H1 (cell line): ENCODE measurements at regions not wholly inside any gene's neighbourhood (a gene's known extent, or its start where the extent isn't known, plus 50 kb on each side); places are given as distances from the start of the nearest gene placed in this dataset.

Source experiments
- CTCF ChIA-PET: fragments of 300-600 bp; sonication (Branson Sonifier 250); formaldehyde crosslinking; loops from one replicate; lab custom pipeline; 2021; ENCODE audit not compliant: partially characterized antibody; lab: Charles Lee
- POLR2A ChIA-PET: fragments of 300-600 bp; sonication (Branson Sonifier 250); formaldehyde crosslinking; loops from one replicate; lab custom pipeline; 2021; ENCODE audit warnings: inconsistent platforms; ENCODE audit not compliant: partially characterized antibody; lab: Charles Lee
- DNase-seq, 2 experiments: peaks; one replicate each; pipeline versions ENCODE4 v3.0.0 to v3.0.0-alpha.2; 2010 to 2022; ENCODE audit warnings: low spot score in 2 of 2, low read depth in 1 of 2, mixed read lengths in 1 of 2
- FAIRE-seq: peaks from 2 replicates; lab custom pipeline; 2011; peaks lifted over from hg19 to GRCh38; lab: Jason Lieb, UNC
- H2AFZ ChIP-seq: 2 replicates; pipeline ENCODE4 v1.8.1; 2012; ENCODE audit warnings: low read length, inconsistent platforms
- H2AK5ac ChIP-seq: 2 replicates; pipeline ENCODE4 v1.6.1; 2013; ENCODE audit warnings: low read depth, low read length
- H2BK120ac ChIP-seq: replicated peaks from 2 replicates; pipeline ENCODE3; 2013; ENCODE audit warnings: low read depth, low read length, inconsistent platforms
- H2BK12ac ChIP-seq: 2 replicates; pipeline ENCODE4 v1.6.1; 2013; ENCODE audit warnings: low read depth, low read length
- H2BK15ac ChIP-seq: 2 replicates; pipeline ENCODE4 v1.6.1; 2013; ENCODE audit warnings: low read length
- H2BK20ac ChIP-seq: 2 replicates; pipeline ENCODE4 v1.6.1; 2013; ENCODE audit warnings: low read length
- H2BK5ac ChIP-seq: 2 replicates; pipeline ENCODE4 v1.6.1; 2013; ENCODE audit warnings: low read depth, low read length
- H3K14ac ChIP-seq: 2 replicates; pipeline ENCODE4 v1.6.1; 2013; ENCODE audit warnings: inconsistent platforms; ENCODE audit not compliant: insufficient read length
- H3K18ac ChIP-seq: 2 replicates; pipeline ENCODE4 v1.6.1; 2013; ENCODE audit warnings: low read length; ENCODE audit errors: extremely low read depth
- H3K23ac ChIP-seq: 2 replicates; pipeline ENCODE4 v1.6.1; 2013; ENCODE audit warnings: inconsistent platforms; ENCODE audit not compliant: insufficient read length
- H3K23me2 ChIP-seq: 2 replicates; pipeline ENCODE4 v1.6.1; 2013; ENCODE audit warnings: low read depth, low read length
- H3K27ac ChIP-seq: 2 replicates; pipeline ENCODE4 v1.6.1; 2011; ENCODE audit warnings: low read depth, low read length, inconsistent platforms
- H3K27me3 ChIP-seq, 4 experiments: replicated peaks in 1 of 4; 1 replicate in 1 of 4; 2 replicates in 3 of 4; pipeline versions ENCODE4 v1.6.1 to v1.8.1; 2011 to 2013; ENCODE audit warnings: low read length in 3 of 4, mild to moderate bottlenecking in 3 of 4, inconsistent platforms in 2 of 4, mixed read lengths in 2 of 4, moderate library complexity in 1 of 4; ENCODE audit not compliant: control insufficient read depth in 3 of 4, insufficient read depth in 3 of 4; ENCODE audit errors: extremely low read depth in 1 of 4
- H3K36me3 ChIP-seq, 4 experiments: 2 replicates each; pipeline versions ENCODE4 v1.6.1 to v1.8.1; 2011 to 2013; ENCODE audit warnings: mild to moderate bottlenecking in 4 of 4, low read length in 3 of 4, moderate library complexity in 2 of 4, control low read depth in 1 of 4, inconsistent platforms in 1 of 4; ENCODE audit not compliant: insufficient read depth in 4 of 4, control insufficient read depth in 2 of 4
- H3K4ac ChIP-seq: replicated peaks from 2 replicates; pipeline ENCODE3; 2013; ENCODE audit warnings: low read length, low read depth, mixed read lengths, inconsistent platforms; ENCODE audit not compliant: insufficient read length
- H3K4me1 ChIP-seq, 4 experiments: replicated peaks in 1 of 4; 1 replicate in 1 of 4; 2 replicates in 3 of 4; pipeline versions ENCODE4 v1.6.1 to v1.8.1; 2011 to 2013; ENCODE audit warnings: low read length in 3 of 4, inconsistent platforms in 2 of 4, mixed read lengths in 1 of 4; ENCODE audit not compliant: insufficient read depth in 4 of 4, control insufficient read depth in 3 of 4
- H3K4me2 ChIP-seq, 2 experiments: 2 replicates each; pipeline versions ENCODE4 v1.6.1 to v1.8.1; 2011 to 2013; ENCODE audit warnings: low read depth in 2 of 2, low read length in 2 of 2, control low read depth in 1 of 2, inconsistent platforms in 1 of 2, mild to moderate bottlenecking in 1 of 2; ENCODE audit not compliant: insufficient read depth in 1 of 2
- H3K4me3 ChIP-seq, 4 experiments: fragments of 200-600, 300-600 bp in 1 of 4; sonication (generic), shearing (Covaris generic), sonication (Bioruptor Twin) in 1 of 4; 2 replicates each; pipeline versions ENCODE4 v1.5.1 to v1.8.1; 2011 to 2016; ENCODE audit warnings: low read length in 4 of 4, low read depth in 3 of 4, control low read depth in 2 of 4, inconsistent platforms in 2 of 4, mild to moderate bottlenecking in 2 of 4, mixed read lengths in 1 of 4, moderate library complexity in 1 of 4; ENCODE audit not compliant: insufficient read depth in 2 of 4; ENCODE audit errors: extremely low read depth in 1 of 4
- H3K56ac ChIP-seq: replicated peaks from 2 replicates; pipeline ENCODE3; 2013; ENCODE audit warnings: low read depth, mild to moderate bottlenecking, mixed read lengths, low read length, inconsistent platforms; ENCODE audit not compliant: insufficient read length
- H3K79me1 ChIP-seq: 2 replicates; pipeline ENCODE4 v1.6.1; 2013; ENCODE audit warnings: low read depth, low read length, control low read depth
- H3K79me2 ChIP-seq, 2 experiments: 2 replicates each; pipeline versions ENCODE4 v1.6.1 to v1.8.1; 2012 to 2013; ENCODE audit warnings: low read length in 2 of 2, mild to moderate bottlenecking in 2 of 2, inconsistent platforms in 1 of 2; ENCODE audit not compliant: insufficient read depth in 2 of 2, control insufficient read depth in 1 of 2
- H3K9ac ChIP-seq, 4 experiments: replicated peaks in 1 of 4; 1 replicate in 1 of 4; 2 replicates in 3 of 4; pipeline versions ENCODE4 v1.6.1 to v1.8.1; 2011 to 2013; ENCODE audit warnings: low read depth in 3 of 4, low read length in 3 of 4, control low read depth in 2 of 4, mild to moderate bottlenecking in 2 of 4, moderate library complexity in 2 of 4, inconsistent platforms in 1 of 4; ENCODE audit errors: extremely low read depth in 1 of 4
- H3K9me3 ChIP-seq, 2 experiments: 2 replicates each; pipeline versions ENCODE4 v1.6.1 to v1.8.1; 2012 to 2013; ENCODE audit warnings: mild to moderate bottlenecking in 2 of 2, moderate library complexity in 2 of 2, control low read depth in 1 of 2, inconsistent platforms in 1 of 2, low read depth in 1 of 2, low read length in 1 of 2, mixed read lengths in 1 of 2; ENCODE audit not compliant: insufficient read depth in 2 of 2
- H4K20me1 ChIP-seq, 2 experiments: replicated peaks in 1 of 2; 2 replicates each; pipeline versions ENCODE3 to v1.8.1; 2011 to 2013; ENCODE audit warnings: inconsistent platforms in 2 of 2, low read length in 2 of 2, mild to moderate bottlenecking in 1 of 2; ENCODE audit not compliant: insufficient read depth in 2 of 2, control insufficient read depth in 1 of 2
- H4K5ac ChIP-seq: 2 replicates; pipeline ENCODE4 v1.6.1; 2013; ENCODE audit warnings: low read length, low read depth, mixed read lengths, inconsistent platforms; ENCODE audit not compliant: insufficient read length
- H4K8ac ChIP-seq: 2 replicates; pipeline ENCODE4 v1.8.0; 2013; ENCODE audit warnings: mild to moderate bottlenecking, moderate library complexity, low read length, inconsistent platforms; ENCODE audit not compliant: insufficient read depth; ENCODE audit errors: extremely low read depth
- H4K91ac ChIP-seq: replicated peaks from 2 replicates; pipeline ENCODE3; 2013; ENCODE audit warnings: low read length, mixed read lengths, inconsistent platforms; ENCODE audit not compliant: insufficient read length
- CBX5 ChIP-seq: fragments of 300-800, 300-1000 bp; sonication (generic); IDR thresholded peaks from 2 replicates; pipeline ENCODE4 v1.7.1; 2016; ENCODE audit warnings: antibody characterized with exemption, low read length, low read depth
- EP300 ChIP-seq, 2 experiments: IDR thresholded peaks; 1 replicate in 1 of 2; 2 replicates in 1 of 2; pipeline ENCODE4 v1.6.1; 2011 to 2012; ENCODE audit warnings: low read depth in 2 of 2, low read length in 2 of 2, mild to moderate bottlenecking in 2 of 2, borderline replicate concordance in 1 of 2, inconsistent platforms in 1 of 2, moderate library complexity in 1 of 2
- HDAC2 ChIP-seq, 2 experiments: fragments of 300-600 bp in 1 of 2; sonication (generic) in 1 of 2; IDR thresholded peaks; 2 replicates each; pipeline ENCODE4 v1.6.1; 2011 to 2012; ENCODE audit warnings: low read depth in 2 of 2, low read length in 2 of 2, mild to moderate bottlenecking in 2 of 2, moderate library complexity in 2 of 2, borderline replicate concordance in 1 of 2, inconsistent platforms in 1 of 2
- JUN ChIP-seq: IDR thresholded peaks from 2 replicates; pipeline ENCODE4 v1.6.1; 2011; ENCODE audit warnings: low read depth, mild to moderate bottlenecking, improper control_type of control experiment, low read length
- KDM1A ChIP-seq: fragments of 200-600, 300-600 bp; sonication (generic); IDR thresholded peaks from 2 replicates; pipeline ENCODE4 v1.7.1; 2016; ENCODE audit warnings: mild to moderate bottlenecking, low read length, borderline replicate concordance
- KDM5A ChIP-seq: fragments of 200-600 bp; IDR thresholded peaks from 2 replicates; pipeline ENCODE4 v1.7.1; 2012; ENCODE audit warnings: mild to moderate bottlenecking, low read length, inconsistent platforms, mixed read lengths
- TCF12 ChIP-seq: IDR thresholded peaks from 2 replicates; pipeline ENCODE4 v1.6.1; 2011; ENCODE audit warnings: low read depth, mild to moderate bottlenecking, low read length
- WGBS, 2 experiments: shearing (Covaris generic) in 1 of 2; methylation state at CpG; one replicate each; pipeline versions ENCODE4 v1.1.6 to v1.1.7; 2013 to 2015; ENCODE audit warnings: low lambda C conversion rate in 2 of 2, mixed read lengths in 2 of 2, inconsistent platforms in 1 of 2, low coverage in 1 of 2, missing lambda C conversion rate in 1 of 2; ENCODE audit not compliant: insufficient replicate concordance in 2 of 2, insufficient coverage in 1 of 2, insufficient read length in 1 of 2; ENCODE audit errors: extremely low coverage in 1 of 2, missing lambda C conversion rate in 1 of 2; 5-methylcytosine and 5-hydroxymethylcytosine counted together

- H2BK120ac ChIP-seq = no peak overlapping the region
- no peak overlapping the region for H3K4ac ChIP-seq
- no peak overlapping the region for H2AK5ac ChIP-seq
- H4K91ac ChIP-seq = no peak overlapping the region
- no peak overlapping the region for H3K14ac ChIP-seq
- H4K5ac ChIP-seq = no peak overlapping the region
- no peaks in the 10 kb centered on the region for H4K20me1 ChIP-seq
- ChIA-PET CTCF (interaction anchor here (1.1 kb wide), 1 partner anchor 138 kb away, joined by 3 read pairs; no protein-coding TSS in a partner anchor), POLR2A (interaction anchor here (1.1 kb wide), 1 partner anchor 24 kb away, joined by 3 read pairs; no protein-coding TSS in a partner anchor)
- H3K9me3 ChIP-seq = peaks cover 7% of the 10 kb centered on the region in 2 experiments; a peak in 3 of 4 replicates
- H3K18ac ChIP-seq = no peak overlapping the region
- H3K27ac ChIP-seq = no peak overlapping the region
- H2BK15ac ChIP-seq = no peak overlapping the region
- no peak overlapping the region for H3K4me3 ChIP-seq
- H3K4me2 ChIP-seq = no peak overlapping the region
- FAIRE-seq (no peak), DNase-seq (no peak)
- no peak overlapping the region for H2AFZ ChIP-seq
- H3K27me3 ChIP-seq = no peaks in the 10 kb centered on the region
- WGBS, 2 experiments = 91% methylated on average over 6 of the region's 6 CpGs; no CpG with 5 or more reads in 1 of the 2 experiments
- no peaks in the 10 kb centered on the region for H3K79me2 ChIP-seq
- no peaks in the 10 kb centered on the region; the same call in 1 of the 2 replicates for H3K79me1 ChIP-seq
- H3K56ac ChIP-seq = no peak overlapping the region
- no peak overlapping the region for H3K23ac ChIP-seq
- H3K23me2 ChIP-seq = no peaks in the 10 kb centered on the region
- peaks cover 0 to 4% (median 2%) of the 10 kb centered on the region in 4 experiments; a peak in 3 of 7 replicates for H3K4me1 ChIP-seq
- H3K9ac ChIP-seq = no peak overlapping the region
- H2BK20ac ChIP-seq = no peak overlapping the region
- H2BK5ac ChIP-seq = no peak overlapping the region
- no peak overlapping the region for H2BK12ac ChIP-seq
- H4K8ac ChIP-seq = no peak overlapping the region
- no peak for TF ChIP-seq KDM1A
- no peak for TF ChIP-seq KDM5A
- TF ChIP-seq HDAC2 (IDR thresholded peaks at IDR 0.05; ENCODE audit: borderline replicate concordance in 1 of 2, low read depth in 2 of 2, low read length in 2 of 2) = no peak
- no peak for TF ChIP-seq EP300 (IDR thresholded peaks at IDR 0.05; ENCODE audit: borderline replicate concordance in 1 of 2, low read depth in 2 of 2, low read length in 2 of 2)
- no peak for TF ChIP-seq CBX5
- TF ChIP-seq JUN = no peak
- TF ChIP-seq TCF12 = no peak
- no peaks in the 10 kb centered on the region for H3K36me3 ChIP-seq
Observed at GRCh38 chr16:86924537-86924936, 346.2 kb downstream of the FOXL1 start.
